Activated T-helper 9 cell treated with anti-CD3 and anti-CD28 coated beads, Interleukin-2, amount 50 U/mL, for 16 hours (primary cell): ENCODE measurements at regions not wholly inside any gene's neighbourhood (a gene's known extent, or its start where the extent isn't known, plus 50 kb on each side); places are given as distances from the start of the nearest gene placed in this dataset.
"Not testable (repeated sequence)": the region's sequence is repeated elsewhere in the genome, so short reads cannot be mapped to it uniquely, and the experiment has no call there.

Source experiments
- DNase-seq: peaks from one replicate; pipeline ENCODE4 v3.0.0-alpha.2; 2020; ENCODE audit warnings: low read depth

DNA sequence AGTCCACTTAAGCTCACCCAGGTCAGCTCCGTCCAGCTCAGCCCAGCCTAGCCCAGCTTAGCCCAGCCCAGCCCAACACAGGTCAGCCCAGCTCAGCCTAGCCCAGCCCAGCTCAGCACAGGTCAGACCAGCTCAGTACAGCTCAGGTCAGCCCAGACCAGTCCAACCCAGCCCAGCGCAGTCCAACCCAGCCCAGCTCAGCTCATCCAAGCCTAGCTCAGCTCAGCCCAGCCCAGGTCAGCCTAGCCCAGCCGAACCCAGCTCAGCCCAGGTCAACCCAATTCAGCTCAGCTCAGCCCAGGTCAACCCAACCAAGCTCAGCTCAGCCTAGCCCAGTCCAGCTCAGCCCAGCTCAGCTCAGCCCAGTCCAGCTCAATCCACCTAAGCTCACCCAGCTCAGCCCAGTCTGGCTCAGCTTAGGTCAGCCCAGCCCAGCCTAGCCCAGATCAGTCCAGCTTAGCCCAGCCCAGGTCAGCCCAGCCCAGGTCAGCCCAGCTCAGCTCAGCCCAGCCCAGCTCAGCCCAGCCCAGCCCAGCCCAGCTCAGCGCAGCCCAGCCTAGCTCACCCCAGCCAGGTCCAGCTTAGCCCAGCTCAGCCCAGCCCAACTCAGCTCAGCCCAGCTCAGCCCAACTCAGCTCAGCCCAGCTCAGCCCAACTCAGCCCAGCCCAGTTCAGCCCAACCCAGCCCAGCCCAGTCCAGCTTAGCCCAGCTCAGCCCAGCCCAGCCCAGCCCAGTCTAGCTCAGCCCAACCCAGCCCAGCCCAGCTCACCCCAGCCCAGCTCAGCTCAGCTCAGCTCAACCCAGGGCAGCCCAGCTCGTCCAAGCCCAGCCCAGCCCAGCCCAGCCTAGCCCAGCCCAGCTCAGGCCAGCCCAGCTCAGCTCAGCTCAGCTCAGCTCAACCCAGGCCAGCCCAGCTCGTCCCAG lies 184.0 kb downstream of the TMEM121 start:
- DNase-seq: no peak

DNA sequence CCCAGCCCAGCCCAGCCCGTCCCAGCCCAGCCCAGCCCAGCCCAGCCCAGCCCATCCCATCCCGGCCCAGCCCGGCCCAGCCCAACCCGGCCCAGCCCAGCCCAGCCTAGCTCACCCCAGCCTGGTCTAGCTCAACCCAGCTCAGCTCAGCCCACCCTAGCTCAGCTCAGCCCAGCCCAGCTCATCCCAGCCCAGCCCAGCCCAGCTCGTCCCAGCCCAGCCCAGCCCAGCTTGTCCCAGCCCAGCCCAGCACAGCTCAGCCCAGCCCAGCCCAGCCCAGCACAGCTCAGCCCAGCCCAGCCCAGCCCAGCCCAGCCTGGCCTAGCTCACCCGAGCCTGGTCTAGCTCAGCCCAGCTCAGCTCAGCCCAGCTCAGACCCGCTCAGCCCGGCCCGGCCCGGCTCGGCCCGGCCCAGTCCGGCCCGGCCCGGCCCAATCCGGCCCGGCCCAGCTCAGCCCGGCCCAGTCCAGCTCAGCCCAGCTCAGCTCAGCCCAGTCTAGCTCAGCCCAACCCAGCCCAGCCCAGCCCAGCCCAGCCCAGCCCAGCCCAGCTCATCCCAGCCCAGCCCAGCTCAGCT lies 184.7 kb downstream of the TMEM121 start:
- DNase-seq: no peak

DNA sequence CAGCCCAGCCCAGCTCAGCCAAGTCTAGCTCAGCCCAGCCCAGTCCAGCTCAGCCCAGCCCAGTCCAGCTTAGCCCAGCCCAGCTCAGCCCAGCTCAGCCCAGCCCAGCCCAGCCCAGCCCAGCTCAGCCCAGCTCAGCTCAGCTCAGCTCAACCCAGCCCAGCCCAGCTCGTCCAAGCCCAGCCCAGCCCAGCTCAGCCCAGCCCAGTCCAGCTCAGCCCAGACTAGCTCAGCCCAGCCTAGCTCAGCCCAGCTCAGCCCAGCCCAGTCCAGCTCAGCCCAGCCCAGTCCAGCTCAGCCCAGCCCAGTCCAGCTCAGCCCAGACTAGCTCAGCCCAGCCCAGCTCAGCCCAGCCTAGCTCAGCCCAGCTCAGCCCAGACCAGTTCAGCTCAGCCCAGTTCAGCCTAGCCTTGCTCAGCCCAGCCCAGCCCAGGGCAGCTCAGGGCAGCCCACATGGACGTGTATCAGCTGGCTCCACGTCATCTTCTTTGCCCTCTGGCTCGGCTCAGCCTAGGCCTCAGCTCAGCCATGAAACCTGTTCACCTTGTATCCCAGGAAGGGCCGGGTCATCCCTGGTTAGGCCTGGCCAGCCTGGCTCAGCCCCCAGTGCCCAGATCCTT lies 185.6 kb downstream of the TMEM121 start:
- no peak for DNase-seq

DNA sequence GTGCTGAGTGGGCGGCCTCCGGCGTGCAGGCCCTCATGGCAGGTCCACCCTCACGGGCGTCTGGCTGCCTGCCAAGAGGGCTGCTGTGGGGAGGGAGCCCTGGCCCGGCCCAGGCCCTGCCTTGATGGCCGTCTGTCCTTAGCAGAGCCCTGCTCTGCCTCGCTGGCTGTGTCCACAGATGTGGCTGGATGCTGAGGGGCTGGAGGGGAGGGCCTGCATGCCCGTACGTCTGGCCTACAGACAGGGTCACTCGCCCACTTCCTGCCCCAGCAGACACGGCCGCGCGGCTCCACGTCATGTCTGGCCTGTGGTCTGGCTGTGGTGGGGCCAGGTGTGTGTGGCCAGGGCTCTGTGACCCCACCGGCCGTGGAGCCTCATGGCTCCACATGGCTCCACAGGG lies 186.3 kb downstream of the TMEM121 start:
- DNase-seq: not testable (repeated sequence)

DNA sequence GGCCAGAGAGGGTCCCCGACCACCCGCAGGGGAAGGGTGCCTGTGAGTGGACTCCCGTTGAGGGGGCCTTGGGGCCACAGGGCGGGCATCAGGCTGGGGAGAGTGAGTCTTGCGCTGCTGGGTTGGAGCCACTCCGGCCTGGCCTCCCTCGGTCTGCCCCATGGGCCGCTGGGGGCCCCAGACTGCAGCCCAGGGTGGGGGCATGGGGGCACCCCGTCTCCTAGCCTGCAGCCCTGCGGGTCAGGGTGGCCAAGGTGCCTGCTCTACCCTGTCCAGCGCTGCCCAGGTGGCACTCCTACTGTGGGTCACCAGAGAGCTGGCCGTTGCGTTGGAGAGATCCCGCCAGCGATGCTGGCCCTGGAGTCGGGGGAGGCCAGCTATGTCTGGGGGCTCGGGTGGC lies 186.8 kb downstream of the TMEM121 start:
- DNase-seq: not testable (repeated sequence)

DNA sequence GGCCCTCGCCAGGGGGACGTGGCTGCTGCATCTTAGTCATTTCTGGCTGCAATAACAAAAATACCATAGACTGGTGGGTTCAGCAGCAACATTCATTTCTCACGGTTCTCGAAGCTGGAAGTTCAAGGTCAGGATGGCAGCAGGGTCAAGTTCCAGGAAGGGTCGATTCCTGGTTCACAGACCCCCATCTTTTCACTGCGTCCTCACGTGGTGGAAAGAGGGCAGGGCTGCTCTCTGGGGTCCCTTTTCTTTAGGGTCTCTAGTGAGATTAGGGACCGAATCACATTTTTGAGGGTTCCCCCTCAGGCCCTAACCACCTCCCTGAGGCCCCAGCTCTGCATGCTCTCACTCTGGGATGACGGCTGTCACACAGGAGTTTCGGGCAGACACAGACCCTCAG lies 187.5 kb downstream of the TMEM121 start:
- DNase-seq: not testable (repeated sequence)

DNA sequence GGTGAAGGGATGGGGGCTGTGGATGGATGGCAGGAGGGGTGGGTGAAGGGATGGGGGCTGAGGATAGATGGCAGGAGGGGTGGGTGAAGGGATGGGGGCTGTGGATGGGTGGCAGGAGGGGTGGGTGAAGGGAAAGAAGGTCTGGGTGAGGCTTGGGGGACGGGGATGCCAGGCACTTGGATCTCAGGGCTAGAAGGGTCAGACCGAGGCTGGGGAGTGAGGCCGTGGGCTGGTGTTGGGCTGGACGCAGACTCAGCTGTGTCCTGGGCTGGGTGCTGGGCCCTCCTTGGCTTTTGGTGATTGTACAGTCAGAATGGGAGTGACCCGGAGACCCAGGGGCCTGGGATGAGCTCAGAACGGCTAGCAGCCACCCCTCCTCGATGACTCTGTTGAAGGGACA lies 192.4 kb downstream of the TMEM121 start:
- not testable (repeated sequence) for DNase-seq

DNA sequence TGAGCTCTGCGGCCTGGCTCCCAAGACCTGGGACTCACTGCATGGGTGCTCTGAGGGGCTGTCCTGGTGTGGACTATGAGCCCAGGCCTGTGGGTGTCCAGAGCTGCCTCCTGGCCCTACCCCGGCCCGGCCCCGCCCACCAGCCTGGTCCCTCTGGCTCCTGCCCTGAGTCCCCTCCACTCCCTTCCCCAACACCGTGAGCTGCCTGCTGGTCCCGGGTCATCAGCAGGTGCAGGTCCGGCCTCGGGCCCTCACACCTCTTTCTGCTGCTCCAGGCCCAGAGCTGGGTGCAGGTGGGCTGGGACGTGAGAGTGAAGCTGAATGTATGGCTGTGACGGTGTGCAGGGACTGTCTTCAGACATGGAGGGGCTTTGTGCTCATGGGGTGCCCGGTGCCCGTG lies 193.7 kb downstream of the TMEM121 start:
- not testable (repeated sequence) for DNase-seq

DNA sequence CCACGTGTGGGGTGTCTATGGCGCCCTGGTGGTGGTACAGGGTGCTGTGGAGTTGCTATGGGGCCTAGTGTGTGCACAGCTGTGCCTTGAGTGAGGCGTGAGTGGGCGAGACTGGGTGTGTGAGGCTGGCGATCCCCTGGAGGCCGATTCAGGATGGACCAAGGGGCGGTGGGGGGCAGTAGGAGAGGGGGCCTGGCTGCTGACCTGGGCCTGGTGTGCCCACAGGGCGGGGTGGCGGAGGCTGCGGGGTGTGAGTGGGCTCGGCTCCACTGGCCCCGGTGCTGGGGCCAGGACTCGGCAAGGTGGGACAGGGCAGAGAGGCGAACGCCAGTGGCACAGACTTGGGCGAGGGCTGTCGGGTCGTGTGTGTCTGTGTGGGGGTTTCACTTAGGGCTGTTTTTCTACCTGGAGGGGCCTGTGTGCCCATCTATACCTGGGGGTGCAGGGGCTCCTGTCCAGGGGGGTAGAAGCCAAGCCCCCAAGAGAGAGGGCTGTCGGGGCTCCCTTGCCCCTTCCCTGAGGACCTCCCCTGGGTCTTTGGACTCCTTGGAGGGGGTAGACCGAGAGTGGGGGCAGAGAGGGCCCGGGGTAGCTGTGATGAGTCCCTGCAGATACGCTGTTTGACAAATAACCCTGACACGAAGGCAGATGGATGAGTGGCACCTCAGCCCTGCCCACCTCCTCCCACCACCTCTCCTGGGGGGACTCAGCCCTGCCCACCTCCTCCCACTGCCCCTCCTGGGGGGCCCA lies 194.6 kb downstream of the TMEM121 start:
- DNase-seq: not testable (repeated sequence)

DNA sequence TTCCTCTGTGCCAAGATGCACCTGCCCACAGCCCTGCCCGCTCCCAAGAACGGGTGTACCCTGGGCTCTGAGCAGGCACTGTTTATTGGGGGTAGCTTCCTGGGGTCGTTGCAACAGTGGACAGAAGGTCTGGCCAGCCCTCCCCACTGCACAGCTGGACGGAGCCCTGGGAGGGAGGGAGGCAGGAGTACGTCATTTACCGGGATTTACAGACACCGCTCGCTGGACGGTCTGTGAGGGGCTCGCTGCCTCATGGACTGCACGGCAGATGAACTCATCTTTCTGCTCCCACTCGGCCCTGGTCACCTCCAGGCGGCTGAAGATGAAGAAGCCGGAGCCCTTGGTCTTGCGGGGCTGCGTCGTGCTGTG lies 195.2 kb downstream of the TMEM121 start:
- DNase-seq: not testable (repeated sequence)

DNA sequence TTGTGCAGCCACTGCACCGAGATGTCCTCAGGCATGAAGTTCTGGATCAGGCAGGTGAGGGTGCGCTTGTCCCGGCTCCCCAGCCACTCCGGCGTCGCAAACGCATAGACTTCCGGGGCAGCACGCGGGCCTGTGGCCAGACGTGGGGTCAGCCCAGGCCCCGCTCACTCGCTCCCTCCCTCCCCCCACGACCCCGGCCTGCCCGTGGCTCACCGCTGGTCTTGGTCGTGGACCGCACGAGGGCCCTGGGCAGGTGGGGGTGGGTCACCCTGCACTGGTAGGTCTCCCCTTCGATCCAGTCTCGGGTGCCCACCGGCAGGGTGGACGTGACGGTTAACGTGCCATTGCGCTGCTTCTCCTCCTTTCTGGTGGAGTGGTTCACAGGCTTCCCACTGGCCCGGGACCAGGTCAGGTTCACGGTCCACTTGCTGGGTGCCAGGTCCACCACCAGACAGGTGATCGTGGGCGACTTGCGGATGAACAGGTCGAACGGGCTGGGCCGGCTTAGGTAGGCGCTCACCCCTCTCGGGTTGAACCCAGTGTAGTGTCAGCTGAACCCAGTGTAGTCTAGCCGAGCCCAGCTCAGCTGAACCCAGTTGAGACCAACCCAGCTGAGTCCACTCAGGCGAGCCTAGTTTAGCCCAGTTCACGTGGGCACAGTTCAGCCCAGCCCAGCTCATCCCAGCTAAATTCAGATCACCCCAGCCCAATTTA lies 195.8 kb downstream of the TMEM121 start:
- not testable (repeated sequence) for DNase-seq

DNA sequence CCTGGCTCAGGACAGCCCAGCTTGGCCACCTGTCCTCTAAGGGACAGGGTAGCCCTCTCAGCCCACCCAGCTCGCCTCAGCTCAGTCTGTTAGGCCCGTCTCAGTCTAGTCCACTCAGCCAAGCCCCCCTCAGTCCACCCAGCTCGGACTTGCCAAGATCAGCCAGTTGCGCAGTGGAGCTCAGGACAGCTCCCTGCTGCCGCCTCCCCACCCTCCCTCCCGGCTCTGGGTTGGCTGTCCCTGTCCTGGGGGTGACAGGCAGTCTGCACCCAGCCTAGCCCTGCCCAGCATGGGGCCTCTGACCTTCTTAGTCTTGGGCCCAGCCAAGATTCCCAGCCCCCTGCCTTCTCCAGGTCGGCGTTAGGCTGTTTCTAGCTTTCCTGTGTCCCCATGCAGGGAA lies 196.9 kb downstream of the TMEM121 start:
- not testable (repeated sequence) for DNase-seq

DNA sequence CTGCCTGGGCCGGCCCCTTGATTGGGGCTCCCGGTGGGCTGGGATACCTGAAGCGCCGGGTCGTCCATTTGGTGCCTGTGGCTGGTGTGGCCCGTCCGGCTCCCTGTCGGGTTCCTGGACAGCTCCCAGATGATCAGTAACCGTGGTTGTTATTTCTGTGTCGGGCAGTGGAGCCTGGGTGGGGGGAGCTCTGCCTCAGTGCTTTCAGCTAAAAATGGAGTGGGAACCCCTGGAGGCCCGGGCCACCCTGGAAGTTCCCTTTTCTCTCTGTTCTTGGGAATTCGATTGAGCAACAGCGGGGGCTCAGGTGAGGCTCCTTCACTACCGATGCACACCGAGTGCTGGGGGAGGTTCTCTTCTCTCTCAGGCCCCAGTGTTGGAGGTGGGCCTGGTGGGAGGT lies 197.4 kb downstream of the TMEM121 start:
- DNase-seq: not testable (repeated sequence)

DNA sequence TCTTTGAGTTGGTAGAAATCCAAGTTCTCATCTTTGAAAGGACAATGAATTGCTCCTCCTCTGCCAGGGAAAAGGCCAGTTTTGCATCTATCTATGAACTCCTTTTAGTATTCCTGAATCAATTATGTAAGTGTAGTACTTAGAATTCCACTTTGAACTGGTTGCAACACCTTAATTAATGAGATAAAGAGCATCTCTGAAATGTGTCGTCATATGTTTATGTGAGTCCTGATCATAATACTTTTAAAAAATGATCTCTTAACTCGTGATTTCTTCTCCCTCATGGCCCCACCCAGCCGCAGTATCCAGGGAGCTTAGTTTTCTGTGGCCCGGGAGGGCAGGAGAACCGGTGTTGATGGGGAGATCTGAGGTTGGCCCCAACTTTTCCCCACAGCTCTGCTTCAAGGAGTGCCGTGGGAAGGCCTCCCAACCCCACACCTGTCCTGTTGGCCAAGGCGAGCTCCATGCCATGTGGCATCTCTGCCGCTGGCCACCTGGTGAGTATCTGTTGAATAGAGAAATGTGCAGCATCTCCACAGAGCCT lies 203.5 kb downstream of the TMEM121 start:
- not testable (repeated sequence) for DNase-seq

DNA sequence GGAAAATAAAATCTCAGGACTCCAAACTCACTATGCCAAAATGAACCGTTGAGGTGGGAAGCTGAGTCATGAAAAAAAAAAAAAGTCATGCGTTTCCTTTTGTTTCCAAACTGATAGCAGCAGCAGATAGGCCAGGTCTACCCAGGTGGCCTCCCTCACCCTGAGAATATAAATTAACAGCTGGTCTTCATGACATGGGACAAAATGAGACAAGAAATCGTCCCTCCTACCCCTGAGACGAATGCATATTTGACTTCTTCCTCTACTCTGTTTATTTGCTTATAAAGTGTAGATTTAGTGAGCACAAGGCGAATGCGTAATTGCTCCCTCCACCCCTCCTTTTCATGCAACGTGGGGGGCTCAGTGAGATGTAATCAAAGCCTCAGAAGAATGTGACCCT lies 204.3 kb downstream of the TMEM121 start:
- not testable (repeated sequence) for DNase-seq

DNA sequence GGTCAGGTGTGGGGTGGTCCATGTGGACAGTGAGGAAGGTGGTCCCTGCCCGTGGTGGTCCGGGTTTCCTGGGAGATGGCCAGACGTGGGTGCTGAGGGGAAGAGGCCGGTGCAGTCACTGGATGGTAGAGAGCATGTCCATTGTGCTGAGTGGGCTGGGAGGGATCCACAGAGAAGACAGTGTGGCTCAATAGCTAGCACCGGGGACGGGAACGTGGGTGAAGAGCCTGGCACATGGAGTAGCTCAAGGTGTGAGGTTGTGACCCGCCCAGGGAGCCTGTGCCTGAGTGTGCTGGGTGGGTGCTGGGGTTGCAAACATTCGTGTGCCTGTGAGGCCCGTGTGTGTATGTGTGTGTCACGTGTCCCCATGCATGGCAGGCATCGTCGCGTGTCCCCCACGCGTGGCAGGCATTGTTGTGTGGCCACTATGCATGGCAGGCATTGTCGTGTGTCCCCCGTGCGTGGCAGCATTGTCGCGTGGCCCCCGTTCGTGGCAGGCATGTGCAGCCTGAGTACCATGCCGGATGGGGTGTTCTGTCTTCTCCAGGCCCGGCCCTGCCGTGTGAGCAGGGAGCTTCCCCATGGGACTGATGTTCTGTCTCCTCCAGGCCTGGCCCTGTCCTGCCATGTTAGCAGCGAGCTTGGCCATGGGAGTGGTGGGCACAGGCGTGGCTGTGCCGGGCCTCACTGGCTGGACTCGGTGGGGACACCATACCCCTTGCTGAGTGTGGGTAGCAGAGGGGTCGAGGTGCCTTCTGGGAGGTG lies 205.0 kb downstream of the TMEM121 start:
- not testable (repeated sequence) for DNase-seq

DNA sequence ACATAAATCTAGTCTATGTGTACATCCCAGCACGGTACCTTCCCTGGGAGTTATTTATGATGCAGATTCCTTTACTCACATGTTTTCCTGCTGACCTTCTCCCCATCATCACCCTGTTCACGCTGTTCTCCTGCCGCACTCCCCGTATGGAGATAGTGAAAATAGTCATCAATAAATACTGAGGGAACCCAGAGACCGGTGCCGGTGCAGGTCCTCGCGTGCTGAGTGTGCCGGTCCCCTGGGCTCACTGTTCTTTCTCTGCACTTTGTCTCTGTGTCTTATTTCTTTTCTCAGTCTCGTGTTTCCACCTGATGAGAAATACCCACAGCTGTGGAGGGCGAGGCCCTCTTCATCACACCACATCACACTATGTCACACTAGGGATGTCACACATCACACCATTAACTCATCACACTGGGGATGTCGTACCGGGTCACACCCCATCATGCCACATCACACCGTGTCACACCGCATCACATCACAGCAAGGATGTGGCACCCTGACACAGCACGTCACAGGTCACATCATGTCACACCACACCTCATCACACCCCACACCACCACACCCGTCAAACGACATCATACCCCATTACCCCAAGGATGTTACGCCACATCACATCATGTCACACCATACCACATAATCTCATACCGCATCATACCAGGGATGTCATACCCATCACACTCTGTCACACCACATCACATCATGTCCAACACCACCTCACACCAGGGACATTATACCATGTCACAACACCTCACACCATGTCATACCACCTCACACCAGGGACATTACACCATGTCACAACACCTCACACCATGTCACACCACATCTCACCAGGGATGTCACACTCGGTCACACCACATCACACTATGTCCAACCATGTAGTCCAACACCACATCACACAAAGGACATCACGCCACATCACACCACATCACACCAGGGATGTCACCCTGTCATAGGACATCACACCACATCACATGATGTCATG lies 207.0 kb downstream of the TMEM121 start:
- no peak for DNase-seq

DNA sequence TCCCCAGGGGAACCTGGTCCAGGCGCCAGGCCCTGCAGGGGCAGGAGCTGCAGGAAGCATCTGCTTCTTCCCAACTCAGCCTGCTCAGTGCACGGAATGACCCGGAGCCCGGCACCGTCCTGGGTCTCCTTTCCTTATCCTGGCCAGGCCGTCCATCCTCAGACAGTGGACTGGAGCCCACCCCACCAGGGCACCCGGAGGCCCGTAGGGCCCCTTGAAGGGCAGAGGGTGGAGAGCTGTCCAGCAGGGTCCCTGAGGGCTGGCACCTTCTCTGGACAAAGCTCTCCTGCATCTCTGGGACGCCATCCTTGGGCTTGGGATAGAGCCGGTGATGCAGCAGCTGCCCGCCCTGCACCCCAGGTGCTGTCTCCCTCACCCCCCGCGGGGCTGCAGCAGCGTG lies 207.9 kb downstream of the TMEM121 start:
- DNase-seq: not testable (repeated sequence)

DNA sequence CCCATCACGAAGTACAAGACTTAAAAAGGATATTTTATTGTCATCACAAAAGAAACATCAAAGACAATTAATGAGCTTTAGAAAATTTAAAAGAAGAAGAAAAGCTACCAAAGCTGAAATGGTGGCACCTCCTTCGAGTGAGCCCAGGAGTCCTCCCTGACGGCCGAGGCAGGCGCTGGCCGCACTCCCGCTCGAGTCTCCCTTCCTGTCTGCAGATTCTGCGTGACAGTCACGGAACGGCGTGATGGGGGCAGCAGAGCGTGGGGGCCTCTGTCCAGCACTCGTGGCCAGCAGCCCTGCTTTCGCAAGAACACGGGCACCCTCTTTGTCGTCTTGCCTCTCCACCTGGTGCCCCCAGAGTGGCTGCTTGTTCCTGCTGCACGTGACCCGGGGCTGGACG lies 209.9 kb downstream of the TMEM121 start:
- not testable (repeated sequence) for DNase-seq
